Astrocyte (in vitro differentiated cells and primary cell): ENCODE measurements at regions not wholly inside any gene's neighbourhood (a gene's known extent, or its start where the extent isn't known, plus 50 kb on each side); places are given as distances from the start of the nearest gene placed in this dataset.

Experiments used
- CTCF ChIP-seq: IDR thresholded peaks from 2 replicates; pipeline ENCODE4 v1.5.1; 2011; ENCODE audit warnings: low read depth, mild to moderate bottlenecking, inconsistent platforms, low read length, moderate library complexity; ENCODE audit not compliant: insufficient read depth
- EZH2 ChIP-seq: IDR thresholded peaks from 2 replicates; pipeline ENCODE4 v1.6.1; 2012; ENCODE audit warnings: mild to moderate bottlenecking, low read length, inconsistent platforms; ENCODE audit not compliant: insufficient read depth

GRCh38 chr2:37573451-37574388 lies 97.7 kb downstream of the CDC42EP3 start:
- TF ChIP-seq CTCF (no peak), EZH2 (no peak)
